H9 (cell line): ENCODE measurements at regions not wholly inside any gene's neighbourhood (a gene's known extent, or its start where the extent isn't known, plus 50 kb on each side); places are given as distances from the start of the nearest gene placed in this dataset.

Experiments used
- DNase-seq: peaks from one replicate; pipeline ENCODE4 v3.0.0-alpha.2; 2017
- H2AFZ ChIP-seq: one replicate; pipeline ENCODE4 v1.6.1; 2013; ENCODE audit warnings: mild to moderate bottlenecking, low read length, control low read depth, moderate library complexity
- H2AK5ac ChIP-seq: 2 replicates; pipeline ENCODE4 v1.6.1; 2013; ENCODE audit warnings: low read length, control low read depth, mixed read lengths; ENCODE audit not compliant: insufficient read length
- H2BK120ac ChIP-seq: one replicate; pipeline ENCODE4 v1.6.1; 2013; ENCODE audit warnings: low read depth, mild to moderate bottlenecking, low read length, control low read depth, inconsistent platforms; ENCODE audit not compliant: poor library complexity, severe bottlenecking
- H2BK12ac ChIP-seq: 2 replicates; pipeline ENCODE4 v1.6.1; 2013; ENCODE audit warnings: low read length, control low read depth, mixed read lengths, low read depth; ENCODE audit not compliant: insufficient read length
- H2BK15ac ChIP-seq: 2 replicates; pipeline ENCODE4 v1.6.1; 2013; ENCODE audit warnings: low read depth, low read length, control low read depth
- H2BK20ac ChIP-seq: one replicate; pipeline ENCODE4 v1.6.1; 2013; ENCODE audit warnings: low read depth, mild to moderate bottlenecking, low read length, control low read depth, inconsistent platforms; ENCODE audit not compliant: poor library complexity, severe bottlenecking
- H2BK5ac ChIP-seq: 2 replicates; pipeline ENCODE4 v1.6.1; 2013; ENCODE audit warnings: low read length, control low read depth, mixed read lengths; ENCODE audit not compliant: insufficient read length
- H3K14ac ChIP-seq: 2 replicates; pipeline ENCODE4 v1.6.1; 2013; ENCODE audit warnings: low read length, control low read depth; ENCODE audit not compliant: insufficient read depth
- H3K18ac ChIP-seq: 2 replicates; pipeline ENCODE4 v1.6.1; 2013; ENCODE audit warnings: low read depth, mild to moderate bottlenecking, mixed read lengths, low read length, control low read depth; ENCODE audit not compliant: insufficient read length
- H3K23ac ChIP-seq: 2 replicates; pipeline ENCODE4 v1.6.1; 2013; ENCODE audit warnings: low read length, control low read depth, mixed read lengths, low read depth; ENCODE audit not compliant: insufficient read length
- H3K23me2 ChIP-seq: 2 replicates; pipeline ENCODE4 v1.6.1; 2013; ENCODE audit warnings: low read depth, mild to moderate bottlenecking, mixed read lengths, low read length, control low read depth; ENCODE audit not compliant: insufficient read length, poor library complexity, severe bottlenecking
- H3K27ac ChIP-seq: 2 replicates; pipeline ENCODE4 v1.5.1; 2013; ENCODE audit warnings: low read length, control low read depth, mixed read lengths, low read depth; ENCODE audit not compliant: insufficient read length
- H3K27me3 ChIP-seq: 2 replicates; pipeline ENCODE4 v1.6.1; 2013; ENCODE audit warnings: low read length, control low read depth, inconsistent platforms; ENCODE audit not compliant: insufficient read depth
- H3K4ac ChIP-seq: 2 replicates; pipeline ENCODE4 v1.6.1; 2013; ENCODE audit warnings: low read depth, mild to moderate bottlenecking, control low read depth, inconsistent platforms, low read length, moderate library complexity
- H3K4me1 ChIP-seq: 2 replicates; pipeline ENCODE4 v1.6.1; 2013; ENCODE audit warnings: low read length, control low read depth, inconsistent platforms; ENCODE audit not compliant: insufficient read depth
- H3K4me2 ChIP-seq: 2 replicates; pipeline ENCODE4 v1.6.1; 2013; ENCODE audit warnings: low read length, control low read depth, mixed read lengths; ENCODE audit not compliant: insufficient read length, insufficient read depth
- H3K56ac ChIP-seq: 2 replicates; pipeline ENCODE4 v1.6.1; 2013; ENCODE audit warnings: low read depth, mild to moderate bottlenecking, mixed read lengths, low read length, control low read depth; ENCODE audit not compliant: insufficient read length
- H3K79me1 ChIP-seq: 2 replicates; pipeline ENCODE4 v1.6.1; 2013; ENCODE audit warnings: low read depth, mild to moderate bottlenecking, moderate library complexity, low read length, control low read depth, inconsistent platforms; ENCODE audit not compliant: insufficient read depth, poor library complexity, severe bottlenecking
- H3K79me2 ChIP-seq: 2 replicates; pipeline ENCODE4 v1.6.1; 2013; ENCODE audit warnings: low read length, control low read depth, inconsistent platforms; ENCODE audit not compliant: insufficient read depth
- H3K9ac ChIP-seq: 2 replicates; pipeline ENCODE4 v1.6.1; 2013; ENCODE audit warnings: low read length, control low read depth, mixed read lengths; ENCODE audit not compliant: insufficient read length; ENCODE audit errors: extremely low read depth
- H3K9me3 ChIP-seq: one replicate; pipeline ENCODE4 v1.6.1; 2013; ENCODE audit warnings: low read depth, low read length, inconsistent platforms; ENCODE audit not compliant: control insufficient read depth
- H3T11ph ChIP-seq: one replicate; pipeline ENCODE4 v1.6.1; 2013; ENCODE audit warnings: mild to moderate bottlenecking, low read length, control low read depth, inconsistent platforms
- H4K20me1 ChIP-seq: one replicate; pipeline ENCODE4 v1.6.1; 2013; ENCODE audit not compliant: control insufficient read depth, insufficient read length, insufficient read depth
- H4K5ac ChIP-seq: 2 replicates; pipeline ENCODE4 v1.6.1; 2013; ENCODE audit warnings: low read depth, mild to moderate bottlenecking, mixed read lengths, low read length, control low read depth; ENCODE audit not compliant: insufficient read length
- H4K8ac ChIP-seq: replicated peaks from 2 replicates; pipeline ENCODE4 v1.6.1; 2013; ENCODE audit warnings: low read length, control low read depth, mixed read lengths, low read depth; ENCODE audit not compliant: insufficient read length
- H4K91ac ChIP-seq: 2 replicates; pipeline ENCODE4 v1.6.1; 2013; ENCODE audit warnings: low read depth, mild to moderate bottlenecking, moderate library complexity, mixed read lengths, low read length, control low read depth; ENCODE audit not compliant: insufficient read length
- H3K27ac Mint-ChIP-seq, 3 experiments: 2 replicates in 2 of 3; 3 replicates in 1 of 3; pipeline ENCODE4 v1.8.0; 2020 to 2021; ENCODE audit warnings: mixed read lengths in 3 of 3, mild to moderate bottlenecking in 1 of 3, moderate library complexity in 1 of 3
- H3K27me3 Mint-ChIP-seq: 2 replicates; pipeline ENCODE4 v1.8.0; 2021; ENCODE audit warnings: low read depth, mild to moderate bottlenecking, moderate library complexity, mixed read lengths
- H3K36me3 Mint-ChIP-seq, 3 experiments: 2 replicates in 2 of 3; 3 replicates in 1 of 3; pipeline ENCODE4 v1.8.0; 2020 to 2021; ENCODE audit warnings: low read depth in 3 of 3, mixed read lengths in 3 of 3; ENCODE audit not compliant: insufficient read depth in 1 of 3
- H3K4me1 Mint-ChIP-seq, 2 experiments: 2 replicates each; pipeline ENCODE4 v1.8.0; 2020; ENCODE audit warnings: mixed read lengths in 2 of 2
- H3K4me3 Mint-ChIP-seq, 2 experiments: 2 replicates in 1 of 2; 3 replicates in 1 of 2; pipeline ENCODE4 v1.8.0; 2020 to 2021; ENCODE audit warnings: mild to moderate bottlenecking in 2 of 2, mixed read lengths in 2 of 2, moderate library complexity in 1 of 2
- H3K9me3 Mint-ChIP-seq, 2 experiments: 2 replicates in 1 of 2; 3 replicates in 1 of 2; pipeline ENCODE4 v1.8.0; 2020; ENCODE audit warnings: mild to moderate bottlenecking in 2 of 2, mixed read lengths in 2 of 2, moderate library complexity in 1 of 2
- WGBS: extraction: QIAGEN DNeasy Blood & Tissue Kit; methylation state at CpG from one replicate; pipeline ENCODE4 v1.1.7; 2013; ENCODE audit warnings: missing lambda C conversion rate, low lambda C conversion rate, mixed read lengths; ENCODE audit not compliant: insufficient read length; ENCODE audit errors: extremely low coverage; 5-methylcytosine and 5-hydroxymethylcytosine counted together
- TF ChIP-seq, protein P1 (sequence below): fragments of 200-600 bp; sonication (generic); conservative IDR thresholded peaks from 3 replicates; pipeline ENCODE4 v1.8.0; 2021; ENCODE audit warnings: antibody characterized with exemption, mild to moderate bottlenecking

DNA sequence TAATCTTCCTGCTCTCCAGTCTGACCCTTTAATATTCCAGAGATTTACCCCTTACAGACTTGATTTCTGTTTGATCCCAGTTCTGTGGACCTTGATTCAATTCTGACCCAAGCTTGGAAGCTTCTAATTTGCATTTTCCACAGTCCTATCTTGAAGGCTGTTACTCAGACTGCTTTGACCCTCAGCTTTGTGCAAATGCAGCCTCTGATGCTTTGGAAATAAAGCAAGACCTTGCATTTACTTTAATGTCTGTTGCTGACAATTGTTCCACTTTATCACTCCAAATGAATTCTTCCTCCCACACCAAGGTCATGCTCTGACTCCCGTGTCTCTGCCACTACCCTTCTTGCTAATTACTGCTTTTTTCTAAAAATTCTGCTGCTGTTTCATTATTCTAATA, 886.0 kb downstream of the TUSC7 start:
- Histone ChIP-seq H2AK5ac (no peak overlapping the region), H3K79me1 (no peaks in the 10 kb centered on the region), H2BK120ac (no peak overlapping the region), H3K79me2 (no peaks in the 10 kb centered on the region), H3K9me3 (no peaks in the 10 kb centered on the region), H3K23ac (no peak overlapping the region), H2AFZ (no peak overlapping the region), H3K27me3 (no peaks in the 10 kb centered on the region), H3K18ac (no peak overlapping the region), H3K4me2 (no peak overlapping the region), H4K20me1 (no peaks in the 10 kb centered on the region), H3K56ac (no peak overlapping the region), H2BK20ac (no peak overlapping the region), H3K27ac (no peak overlapping the region), H2BK15ac (no peak overlapping the region), H3K23me2 (no peaks in the 10 kb centered on the region), H3K4ac (no peak overlapping the region), H3K14ac (no peak overlapping the region), H4K8ac (no peak overlapping the region), H4K91ac (no peak overlapping the region), H3T11ph (no peak overlapping the region), H3K4me1 (no peaks in the 10 kb centered on the region), H4K5ac (no peak overlapping the region), H2BK12ac (no peak overlapping the region), H3K9ac (no peak overlapping the region), H2BK5ac (no peak overlapping the region)
- H3K27me3 Mint-ChIP-seq, result no peaks in the 10 kb centered on the region
- H3K4me1 Mint-ChIP-seq, result peaks cover 7% of the 10 kb centered on the region in 2 experiments; a peak in 3 of 4 replicates
- TF ChIP-seq, protein P1, sequence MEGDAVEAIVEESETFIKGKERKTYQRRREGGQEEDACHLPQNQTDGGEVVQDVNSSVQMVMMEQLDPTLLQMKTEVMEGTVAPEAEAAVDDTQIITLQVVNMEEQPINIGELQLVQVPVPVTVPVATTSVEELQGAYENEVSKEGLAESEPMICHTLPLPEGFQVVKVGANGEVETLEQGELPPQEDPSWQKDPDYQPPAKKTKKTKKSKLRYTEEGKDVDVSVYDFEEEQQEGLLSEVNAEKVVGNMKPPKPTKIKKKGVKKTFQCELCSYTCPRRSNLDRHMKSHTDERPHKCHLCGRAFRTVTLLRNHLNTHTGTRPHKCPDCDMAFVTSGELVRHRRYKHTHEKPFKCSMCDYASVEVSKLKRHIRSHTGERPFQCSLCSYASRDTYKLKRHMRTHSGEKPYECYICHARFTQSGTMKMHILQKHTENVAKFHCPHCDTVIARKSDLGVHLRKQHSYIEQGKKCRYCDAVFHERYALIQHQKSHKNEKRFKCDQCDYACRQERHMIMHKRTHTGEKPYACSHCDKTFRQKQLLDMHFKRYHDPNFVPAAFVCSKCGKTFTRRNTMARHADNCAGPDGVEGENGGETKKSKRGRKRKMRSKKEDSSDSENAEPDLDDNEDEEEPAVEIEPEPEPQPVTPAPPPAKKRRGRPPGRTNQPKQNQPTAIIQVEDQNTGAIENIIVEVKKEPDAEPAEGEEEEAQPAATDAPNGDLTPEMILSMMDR, result no peak
- no peak overlapping the region for H3K27ac Mint-ChIP-seq
- no peak for DNase-seq
- no CpG with 5 or more reads among the region's 1 CpG for WGBS
- no peaks in the 10 kb centered on the region for H3K9me3 Mint-ChIP-seq
- no peaks in the 10 kb centered on the region for H3K36me3 Mint-ChIP-seq
- no peak overlapping the region for H3K4me3 Mint-ChIP-seq
